ENCODE measurements at regions not wholly inside any gene's neighbourhood (a gene's known extent, or its start where the extent isn't known, plus 50 kb on each side); places are given as distances from the start of the nearest gene placed in this dataset.

DNA sequence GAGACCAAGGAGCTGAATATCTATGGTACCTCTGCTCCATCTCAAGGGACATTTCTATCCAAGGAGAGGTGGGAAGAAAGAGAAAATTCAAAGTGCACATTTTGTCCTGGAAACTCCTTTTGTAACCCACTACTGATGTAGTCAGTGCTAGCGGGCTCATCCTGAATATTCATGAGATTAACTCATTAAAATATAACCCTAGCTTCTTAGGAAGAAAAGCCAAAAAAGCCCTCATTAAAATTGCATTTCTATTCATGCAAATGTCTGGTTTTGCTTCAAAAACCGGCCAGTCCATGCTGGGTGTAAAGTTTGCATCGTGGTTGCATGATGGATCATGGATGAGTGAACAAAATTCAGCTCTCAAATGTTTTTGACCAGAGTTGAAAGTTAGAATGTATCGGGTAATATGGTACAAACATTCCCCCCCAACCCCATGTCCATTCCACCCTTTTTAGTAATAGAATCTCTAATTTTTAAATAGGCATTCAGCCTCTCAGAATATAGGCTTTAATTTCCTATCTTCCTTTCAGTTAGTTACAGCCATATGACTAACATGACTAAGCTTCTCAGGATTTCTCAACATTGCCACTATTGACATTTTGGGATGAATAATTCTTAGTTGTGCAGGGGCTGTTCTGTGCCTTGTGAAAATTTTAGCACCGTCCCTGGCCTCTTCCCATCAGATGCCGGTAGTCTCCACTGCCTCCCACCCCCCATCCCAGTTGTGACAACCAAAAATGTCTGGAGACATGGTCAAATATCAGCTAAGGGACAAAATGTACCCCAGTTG, 104.2 kb upstream of the RND3 start:
- intact Hi-C loops (cut with micrococcal nuclease), result no loop called here
- Mint-ChIP-seq H3K4me1 (ENCODE audit: low read depth) (no peaks in the 10 kb centered on the region), H3K27me3 (ENCODE audit: low read depth) (no peaks in the 10 kb centered on the region), H3K9me3 (no peaks in the 10 kb centered on the region), H3K27ac (no peak overlapping the region), H3K4me3 (ENCODE audit: low read depth) (no peak overlapping the region), H3K36me3 (ENCODE audit: low read depth) (no peaks in the 10 kb centered on the region)
- DNase-seq (ENCODE audit: low spot score), result no peak

DNA sequence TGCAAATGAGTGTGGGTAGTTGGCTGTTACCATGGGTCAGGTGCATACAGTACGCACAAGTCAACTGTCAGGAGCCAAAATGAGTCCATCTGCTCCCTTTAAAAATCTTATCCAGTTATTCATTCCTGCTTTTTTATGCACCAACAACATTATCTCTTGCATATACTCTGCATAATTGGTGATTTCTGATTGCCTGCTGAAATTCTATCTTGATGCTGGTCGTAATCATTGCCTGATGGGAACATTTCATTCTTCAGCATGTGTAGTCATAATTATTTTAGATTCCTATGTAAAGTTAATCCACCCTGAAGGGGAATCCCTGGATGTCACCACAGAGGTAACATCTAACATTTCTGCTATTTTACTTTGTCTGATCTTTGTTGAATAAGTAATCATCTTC, 102.2 kb upstream of the RND3 start:
- Mint-ChIP-seq H3K36me3 (ENCODE audit: low read depth) (no peaks in the 10 kb centered on the region), H3K4me1 (ENCODE audit: low read depth) (no peaks in the 10 kb centered on the region), H3K27ac (no peak overlapping the region), H3K27me3 (ENCODE audit: low read depth) (no peaks in the 10 kb centered on the region), H3K9me3 (no peaks in the 10 kb centered on the region), H3K4me3 (ENCODE audit: low read depth) (no peak overlapping the region)
- no peak for DNase-seq (ENCODE audit: low spot score)
- intact Hi-C loops (cut with micrococcal nuclease), result no loop called here

DNA sequence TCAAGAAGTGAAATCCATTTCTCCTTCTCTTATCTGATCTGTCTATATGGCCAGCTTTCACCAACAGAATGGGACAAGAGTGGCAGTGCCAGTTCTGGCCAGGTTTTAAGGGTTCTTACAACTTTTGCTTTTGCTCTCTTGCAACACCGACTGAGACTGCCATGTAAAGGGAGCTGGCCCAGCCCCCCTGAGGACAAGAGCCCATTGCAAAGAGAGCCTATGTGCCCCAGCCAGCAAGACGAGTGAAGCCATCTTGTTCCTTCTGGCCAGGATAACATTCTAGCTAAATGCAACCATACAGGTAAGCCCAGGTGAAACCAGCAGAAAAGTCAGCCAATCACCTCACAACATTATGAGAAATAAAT, 101.0 kb upstream of the RND3 start:
- no peaks in the 10 kb centered on the region for H3K27me3 Mint-ChIP-seq (ENCODE audit: low read depth)
- no peak overlapping the region for H3K4me3 Mint-ChIP-seq (ENCODE audit: low read depth)
- H3K36me3 Mint-ChIP-seq (ENCODE audit: low read depth), result no peaks in the 10 kb centered on the region
- DNase-seq (ENCODE audit: low spot score), result no peak
- no peak overlapping the region for H3K27ac Mint-ChIP-seq
- intact Hi-C loops (cut with micrococcal nuclease), result no loop called here
- H3K4me1 Mint-ChIP-seq (ENCODE audit: low read depth), result no peaks in the 10 kb centered on the region
- H3K9me3 Mint-ChIP-seq, result no peaks in the 10 kb centered on the region

DNA sequence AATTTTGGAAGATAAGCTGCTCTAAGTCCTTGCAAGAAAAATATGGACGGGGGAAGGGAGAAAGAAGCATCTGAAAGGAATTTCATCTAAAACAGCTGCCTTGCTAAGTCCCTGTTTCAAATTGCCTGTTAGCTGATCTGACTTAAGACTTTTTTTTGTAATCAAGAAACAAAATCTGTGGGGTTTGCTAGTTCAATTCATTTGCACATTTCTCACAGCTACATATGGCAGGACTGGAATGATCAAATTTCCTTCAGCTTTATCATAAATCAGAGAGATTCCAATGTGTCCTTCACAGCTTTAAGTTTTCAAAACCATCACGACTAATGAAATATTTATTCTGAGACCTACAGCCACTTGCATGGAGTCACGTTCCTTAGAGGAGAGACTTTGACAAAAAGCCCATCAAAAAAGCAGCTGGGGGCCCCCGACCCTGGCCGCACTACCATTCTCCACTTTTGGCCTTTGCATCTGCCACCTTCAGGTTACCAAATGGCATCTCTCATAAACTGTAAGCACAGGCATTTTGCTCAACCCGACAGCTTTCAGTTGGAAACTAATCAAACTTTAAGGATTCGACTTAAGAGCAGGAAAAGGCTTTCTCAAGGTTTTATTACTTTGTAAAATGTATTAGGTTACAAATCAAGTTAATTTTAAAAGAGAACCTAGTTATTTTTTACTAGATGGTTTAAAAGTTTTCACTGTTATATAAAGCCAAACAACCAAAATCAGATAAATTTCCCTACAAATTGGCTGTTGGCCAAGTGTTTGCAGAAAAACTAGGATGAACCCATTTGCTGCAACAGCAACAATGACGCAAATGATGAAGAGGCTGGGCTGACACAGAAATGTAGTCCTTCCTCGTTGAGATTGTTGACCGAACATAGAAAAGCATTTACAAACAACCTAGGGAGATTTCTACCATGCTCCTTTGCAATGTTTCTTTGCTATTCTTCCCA, 100.4 kb upstream of the RND3 start:
- no peaks in the 10 kb centered on the region for H3K36me3 Mint-ChIP-seq (ENCODE audit: low read depth)
- no peaks in the 10 kb centered on the region for H3K27me3 Mint-ChIP-seq (ENCODE audit: low read depth)
- no peaks in the 10 kb centered on the region for H3K9me3 Mint-ChIP-seq
- H3K4me1 Mint-ChIP-seq (ENCODE audit: low read depth), result no peaks in the 10 kb centered on the region
- no peak overlapping the region for H3K4me3 Mint-ChIP-seq (ENCODE audit: low read depth)
- intact Hi-C loops (cut with micrococcal nuclease), result no loop called here
- DNase-seq (ENCODE audit: low spot score), result no peak
- no peak overlapping the region for H3K27ac Mint-ChIP-seq

DNA sequence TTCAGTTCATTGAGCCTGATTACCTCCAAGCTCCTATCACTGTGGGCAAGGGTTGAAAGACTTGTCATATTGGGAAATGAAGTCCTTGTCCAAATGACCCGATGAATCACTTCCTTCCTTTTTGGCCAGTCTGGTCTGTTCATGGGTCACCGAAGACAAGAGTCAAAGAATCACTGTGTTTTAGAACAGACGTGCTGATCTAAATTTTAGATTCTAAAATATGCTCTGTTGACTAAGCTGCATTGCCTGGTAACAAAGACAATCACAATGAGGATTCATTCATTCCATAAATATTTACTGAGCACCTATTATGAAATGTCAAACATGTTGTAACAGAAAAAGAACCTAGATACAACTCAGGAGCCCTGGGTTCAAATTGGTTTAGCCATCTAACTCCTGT, 99.4 kb upstream of the RND3 start:
- H3K4me1 Mint-ChIP-seq (ENCODE audit: low read depth), result no peaks in the 10 kb centered on the region
- no peaks in the 10 kb centered on the region for H3K27me3 Mint-ChIP-seq (ENCODE audit: low read depth)
- no peak overlapping the region for H3K4me3 Mint-ChIP-seq (ENCODE audit: low read depth)
- no peaks in the 10 kb centered on the region for H3K36me3 Mint-ChIP-seq (ENCODE audit: low read depth)
- no peak for DNase-seq (ENCODE audit: low spot score)
- intact Hi-C loops (cut with micrococcal nuclease), result no loop called here
- H3K9me3 Mint-ChIP-seq, result no peaks in the 10 kb centered on the region
- H3K27ac Mint-ChIP-seq, result no peak overlapping the region

DNA sequence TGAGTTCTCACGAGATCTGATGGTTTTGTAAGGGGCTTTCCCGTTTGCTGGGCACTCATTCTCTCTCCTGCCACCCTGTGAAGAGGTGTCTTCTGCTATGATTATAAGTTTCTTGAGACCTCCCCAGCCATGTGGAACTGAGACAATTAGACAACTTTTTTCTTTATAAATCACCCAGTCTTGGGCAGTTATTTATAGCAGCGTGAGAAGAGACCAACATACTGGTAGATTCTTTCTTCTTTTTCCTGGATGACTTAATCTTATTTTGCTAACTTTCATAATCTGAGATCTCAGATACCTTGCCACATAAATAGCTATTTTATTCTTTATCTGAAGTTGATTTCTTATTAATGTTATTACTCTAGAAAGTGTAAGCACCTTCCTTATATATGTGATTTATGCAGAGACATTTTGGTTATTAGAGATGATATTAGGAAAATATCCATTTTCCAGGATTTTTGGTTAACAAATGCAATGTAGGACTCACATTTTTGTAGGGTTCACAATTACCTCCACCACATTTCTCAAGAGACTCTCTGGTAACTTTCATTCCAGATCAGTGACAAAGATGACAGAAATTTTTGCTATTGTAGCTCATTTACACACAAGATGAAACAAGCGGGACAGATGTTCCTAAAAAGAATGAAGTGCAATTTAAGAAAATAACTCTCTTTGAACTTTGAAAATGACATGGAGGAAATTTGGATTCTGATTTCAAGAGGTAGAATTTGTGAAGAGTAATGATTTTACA, 97.9 kb upstream of the RND3 start:
- Mint-ChIP-seq H3K4me1 (ENCODE audit: low read depth) (no peaks in the 10 kb centered on the region), H3K36me3 (ENCODE audit: low read depth) (no peaks in the 10 kb centered on the region), H3K27ac (no peak overlapping the region), H3K9me3 (no peaks in the 10 kb centered on the region), H3K27me3 (ENCODE audit: low read depth) (no peaks in the 10 kb centered on the region), H3K4me3 (ENCODE audit: low read depth) (no peak overlapping the region)
- intact Hi-C loops (cut with micrococcal nuclease), result no loop called here
- DNase-seq (ENCODE audit: low spot score), result no peak

DNA sequence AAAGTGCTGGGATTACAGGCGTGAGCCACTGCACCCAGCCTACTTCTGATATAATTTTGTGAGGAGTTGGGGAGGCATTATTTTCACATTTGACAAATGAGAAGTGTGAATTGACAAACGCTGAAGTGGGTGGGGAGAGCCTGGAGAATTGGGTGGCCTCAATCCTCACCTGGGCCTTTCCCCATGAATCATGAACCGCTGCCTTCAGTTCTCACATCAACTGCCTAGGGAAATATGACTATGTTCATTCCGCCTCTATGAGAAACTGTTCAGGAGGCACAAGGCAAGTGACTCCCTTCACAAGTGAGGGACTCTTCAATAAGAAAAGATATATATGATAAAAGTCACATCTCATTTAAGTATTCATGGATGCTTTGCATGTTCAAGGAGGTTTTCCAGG, 96.6 kb upstream of the RND3 start:
- H3K9me3 Mint-ChIP-seq, result peaks cover 8% of the 10 kb centered on the region
- no peak overlapping the region for H3K4me3 Mint-ChIP-seq (ENCODE audit: low read depth)
- H3K27me3 Mint-ChIP-seq (ENCODE audit: low read depth), result no peaks in the 10 kb centered on the region
- DNase-seq (ENCODE audit: low spot score), result no peak
- H3K4me1 Mint-ChIP-seq (ENCODE audit: low read depth), result no peaks in the 10 kb centered on the region
- no peaks in the 10 kb centered on the region for H3K36me3 Mint-ChIP-seq (ENCODE audit: low read depth)
- no peak overlapping the region for H3K27ac Mint-ChIP-seq
- intact Hi-C loops (cut with micrococcal nuclease), result no loop called here

DNA sequence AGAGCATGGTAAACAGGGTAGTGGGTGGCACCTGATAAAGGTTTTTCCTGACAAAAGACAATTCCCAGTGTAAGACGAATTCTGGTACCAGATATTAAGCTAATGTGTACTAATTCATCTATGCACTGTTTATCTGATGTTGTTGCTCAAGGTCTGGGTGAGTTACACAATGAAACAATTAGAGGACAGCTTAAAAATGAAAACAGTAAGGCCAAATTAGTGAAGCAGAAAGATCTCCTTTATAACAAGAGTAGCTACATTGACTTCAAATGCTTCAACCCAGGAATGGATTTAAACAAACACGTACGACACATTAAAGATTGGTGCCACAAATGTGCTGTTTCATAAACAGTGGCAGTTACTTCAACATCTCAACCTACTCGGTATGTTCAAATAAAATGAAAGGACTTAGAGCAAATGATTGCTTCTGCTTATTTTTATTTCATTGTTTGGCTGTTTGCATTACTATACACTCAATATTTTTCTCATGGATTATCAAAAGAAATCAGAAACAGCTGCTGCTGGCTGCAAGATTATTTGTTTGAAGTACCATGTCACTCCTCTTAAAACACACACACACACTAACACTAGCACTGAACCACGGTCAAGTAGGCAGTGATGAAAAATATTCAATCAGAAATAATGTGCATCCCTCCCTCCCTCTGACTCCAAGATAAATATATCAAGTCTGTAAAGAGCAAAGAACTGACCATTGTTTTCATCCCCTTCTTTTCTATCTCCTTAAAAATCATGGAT, 94.4 kb upstream of the RND3 start:
- peaks cover 20% of the 10 kb centered on the region for H3K9me3 Mint-ChIP-seq
- H3K4me1 Mint-ChIP-seq (ENCODE audit: low read depth), result no peaks in the 10 kb centered on the region
- no peak overlapping the region for H3K4me3 Mint-ChIP-seq (ENCODE audit: low read depth)
- no peak overlapping the region for H3K27ac Mint-ChIP-seq
- intact Hi-C loops (cut with micrococcal nuclease), result no loop called here
- DNase-seq (ENCODE audit: low spot score), result no peak
- H3K27me3 Mint-ChIP-seq (ENCODE audit: low read depth), result no peaks in the 10 kb centered on the region
- H3K36me3 Mint-ChIP-seq (ENCODE audit: low read depth), result no peaks in the 10 kb centered on the region

DNA sequence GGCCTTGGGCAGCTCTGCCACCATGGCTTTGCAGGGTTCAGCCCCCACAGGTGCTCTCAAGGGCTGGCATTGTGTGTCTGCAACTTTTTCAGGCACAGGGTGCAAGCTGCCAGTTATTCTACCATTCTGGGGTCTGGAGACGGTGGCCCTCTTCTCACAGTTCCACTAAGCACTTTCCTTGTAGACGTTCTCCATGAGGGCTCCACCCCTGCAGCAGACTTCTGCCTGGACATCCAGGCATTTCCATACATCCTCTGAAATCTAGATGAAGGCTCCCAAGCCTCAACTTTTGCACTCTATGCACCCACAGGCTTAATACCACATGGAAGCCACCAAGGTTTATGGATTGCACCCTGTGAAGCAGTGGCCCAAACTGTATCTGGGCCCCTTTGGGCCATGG, 91.0 kb upstream of the RND3 start:
- intact Hi-C loops (cut with micrococcal nuclease), result no loop called here
- Mint-ChIP-seq H3K27me3 (ENCODE audit: low read depth) (no peaks in the 10 kb centered on the region), H3K9me3 (peaks cover 20% of the 10 kb centered on the region), H3K27ac (no peak overlapping the region), H3K4me3 (ENCODE audit: low read depth) (no peak overlapping the region), H3K36me3 (ENCODE audit: low read depth) (no peaks in the 10 kb centered on the region), H3K4me1 (ENCODE audit: low read depth) (no peaks in the 10 kb centered on the region)
- DNase-seq (ENCODE audit: low spot score), result no peak

DNA sequence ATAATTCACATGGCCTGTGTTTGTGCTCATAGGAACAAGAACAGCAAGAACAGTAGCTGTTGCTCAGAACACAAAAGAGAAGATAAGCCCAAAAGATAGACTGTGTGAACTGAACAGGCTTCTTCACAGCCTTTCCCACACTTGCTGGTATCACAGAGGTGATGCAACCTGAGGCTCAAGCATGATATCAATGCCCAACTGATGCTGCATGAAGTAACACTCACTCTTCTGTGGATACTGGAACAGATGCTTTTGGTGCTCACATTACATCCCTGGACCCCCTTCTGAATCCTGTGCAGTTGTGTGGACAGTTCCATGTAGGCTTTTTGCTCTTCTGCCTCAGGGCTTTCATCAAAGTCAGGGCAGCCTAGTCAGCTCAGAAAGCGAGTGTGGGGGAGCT, 88.4 kb upstream of the RND3 start:
- Mint-ChIP-seq H3K4me3 (ENCODE audit: low read depth) (no peak overlapping the region), H3K27me3 (ENCODE audit: low read depth) (no peaks in the 10 kb centered on the region), H3K4me1 (ENCODE audit: low read depth) (no peaks in the 10 kb centered on the region), H3K9me3 (peaks cover 20% of the 10 kb centered on the region), H3K36me3 (ENCODE audit: low read depth) (no peaks in the 10 kb centered on the region), H3K27ac (no peak overlapping the region)
- intact Hi-C loops (cut with micrococcal nuclease), result no loop called here
- no peak for DNase-seq (ENCODE audit: low spot score)

DNA sequence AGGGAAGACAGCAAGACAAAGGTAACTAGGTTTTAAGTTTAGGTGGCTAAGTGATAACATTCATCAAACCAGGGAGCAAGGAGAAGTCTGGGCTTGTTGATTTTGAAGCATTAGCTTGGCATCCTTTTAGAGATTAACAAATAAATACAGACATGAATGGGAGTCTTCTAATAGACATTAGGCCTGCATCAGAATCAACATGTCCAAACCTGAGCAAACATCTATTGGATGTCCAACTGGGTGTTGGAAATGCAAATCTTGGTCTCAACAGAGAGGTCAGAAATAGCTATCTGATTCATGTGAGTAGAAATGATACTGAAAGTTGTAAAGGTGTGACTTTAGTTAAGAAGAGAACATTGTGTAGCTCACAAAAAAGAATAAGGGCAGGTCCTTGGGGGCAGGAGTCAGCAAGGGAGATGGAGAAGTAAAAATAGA, 85.5 kb upstream of the RND3 start:
- Mint-ChIP-seq H3K4me3 (ENCODE audit: low read depth) (no peak overlapping the region), H3K27ac (no peak overlapping the region), H3K27me3 (ENCODE audit: low read depth) (no peaks in the 10 kb centered on the region), H3K9me3 (peaks cover 7% of the 10 kb centered on the region), H3K4me1 (ENCODE audit: low read depth) (no peaks in the 10 kb centered on the region), H3K36me3 (ENCODE audit: low read depth) (no peaks in the 10 kb centered on the region)
- intact Hi-C loops (cut with micrococcal nuclease), result no loop called here
- no peak for DNase-seq (ENCODE audit: low spot score)

DNA sequence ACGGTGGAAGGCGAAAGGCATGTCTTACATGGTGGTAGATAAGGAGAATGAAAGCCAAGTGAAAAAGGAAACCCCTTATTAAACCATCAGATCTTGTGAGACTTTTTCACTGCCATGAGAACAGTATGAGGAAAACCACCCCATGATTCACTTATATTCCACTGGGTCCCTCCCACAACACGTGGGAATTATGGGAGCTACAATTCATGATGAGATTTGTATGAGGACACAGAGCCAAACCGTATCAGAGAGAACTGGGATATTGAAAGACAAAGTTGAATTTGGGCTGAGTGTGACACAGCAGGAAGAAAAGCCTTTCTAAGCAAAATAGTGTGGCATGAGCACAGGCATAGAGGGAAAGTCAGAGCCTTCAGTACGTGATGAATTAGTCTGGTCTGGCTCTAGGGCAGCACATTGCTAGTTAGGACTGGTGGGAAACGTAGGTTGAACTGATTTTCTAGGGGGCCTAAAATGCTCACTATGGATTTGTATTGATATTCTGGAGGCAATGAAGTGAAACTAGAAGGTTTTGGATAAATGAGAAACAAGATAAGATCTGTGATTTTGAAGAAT, 84.8 kb upstream of the RND3 start:
- H3K27me3 Mint-ChIP-seq (ENCODE audit: low read depth), result no peaks in the 10 kb centered on the region
- peaks cover under 1% of the 10 kb centered on the region for H3K9me3 Mint-ChIP-seq
- H3K27ac Mint-ChIP-seq, result no peak overlapping the region
- no peak overlapping the region for H3K4me3 Mint-ChIP-seq (ENCODE audit: low read depth)
- intact Hi-C loops (cut with micrococcal nuclease), result no loop called here
- no peaks in the 10 kb centered on the region for H3K4me1 Mint-ChIP-seq (ENCODE audit: low read depth)
- no peak for DNase-seq (ENCODE audit: low spot score)
- no peaks in the 10 kb centered on the region for H3K36me3 Mint-ChIP-seq (ENCODE audit: low read depth)
